GM18861 (cell line): ENCODE measurements at regions not wholly inside any gene's neighbourhood (a gene's known extent, or its start where the extent isn't known, plus 50 kb on each side); places are given as distances from the start of the nearest gene placed in this dataset.
A peak's percentile ranks its signal among the peaks of the same experiment; 100 is the strongest.
"Not testable (repeated sequence)": the region's sequence is repeated elsewhere in the genome, so short reads cannot be mapped to it uniquely, and the experiment has no call there.

Experiments
- ATAC-seq: cut with Tn5 transposase; IDR thresholded peaks from one replicate; pipeline ENCODE4 v1.9.1; 2021; ENCODE audit not compliant: unreplicated experiment

GRCh38 chr11:110347660-110348059, 51.2 kb upstream of the RDX start:
- no peak for ATAC-seq

- peak; percentile 66 for ATAC-seq
Observed at GRCh38 chr11:110349138-110349996, 53.0 kb upstream of the RDX start.

- not testable (repeated sequence) for ATAC-seq
Observed at GRCh38 chr11:110349997-110350383, 53.6 kb upstream of the RDX start.

GRCh38 chr11:110355011-110355744, 58.8 kb upstream of the RDX start:
- no peak for ATAC-seq

- no peak for ATAC-seq
Observed at GRCh38 chr11:110356762-110357671, 60.6 kb upstream of the RDX start.

GRCh38 chr11:110358336-110358735, 61.9 kb upstream of the RDX start:
- ATAC-seq, result no peak

GRCh38 chr11:110360781-110361408, 64.5 kb upstream of the RDX start:
- not testable (repeated sequence) for ATAC-seq

- ATAC-seq, result no peak
Observed at GRCh38 chr11:110362971-110363509, 66.6 kb upstream of the RDX start.

GRCh38 chr11:110366291-110366690, 63.5 kb upstream of the FDX1 start:
- ATAC-seq, result no peak

GRCh38 chr11:110367571-110367970, 62.2 kb upstream of the FDX1 start:
- no peak for ATAC-seq

GRCh38 chr11:110371084-110371483, 58.7 kb upstream of the FDX1 start:
- no peak for ATAC-seq

- peak; percentile 94 for ATAC-seq
Observed at GRCh38 chr11:110373051-110373702, 56.6 kb upstream of the FDX1 start.

GRCh38 chr11:110374921-110375320, 54.8 kb upstream of the FDX1 start:
- no peak for ATAC-seq

GRCh38 chr11:110375351-110375750, 54.4 kb upstream of the FDX1 start:
- no peak for ATAC-seq

- no peak for ATAC-seq
Observed at GRCh38 chr11:110376021-110376420, 53.7 kb upstream of the FDX1 start.

- ATAC-seq, result no peak
Observed at GRCh38 chr11:110376711-110377324, 52.9 kb upstream of the FDX1 start.

GRCh38 chr11:110377434-110377833, 52.3 kb upstream of the FDX1 start:
- no peak for ATAC-seq

- no peak for ATAC-seq
Observed at GRCh38 chr11:110379261-110379660, 50.5 kb upstream of the FDX1 start.

GRCh38 chr11:110379936-110380335, 49.8 kb upstream of the FDX1 start:
- ATAC-seq, result no peak
